ENCODE measurements at regions not wholly inside any gene's neighbourhood (a gene's known extent, or its start where the extent isn't known, plus 50 kb on each side); places are given as distances from the start of the nearest gene placed in this dataset.

- DNase-seq (ENCODE audit: low spot score) (no peak), ATAC-seq (no peak)
- H3K4me3 Mint-ChIP-seq, result no peak overlapping the region
- H3K36me3 Mint-ChIP-seq, result no peaks in the 10 kb centered on the region
- ChIA-PET CTCF (interaction anchor here (0.9 kb wide), 1 partner anchor 23 kb away, joined by 3 read pairs; no protein-coding TSS in a partner anchor), POLR2A (no interaction called here)
- no peaks in the 10 kb centered on the region for H3K27me3 Mint-ChIP-seq (ENCODE audit: low read depth)
- H3K4me1 Mint-ChIP-seq, result peaks cover 7% of the 10 kb centered on the region
- H3K9me3 Mint-ChIP-seq, result no peaks in the 10 kb centered on the region
- no peak overlapping the region for H3K27ac Mint-ChIP-seq
- TF ChIP-seq NR1H2 (CRISPR knock-in tag; IDR thresholded peaks at IDR 0.05) (no peak), FOXP4 (CRISPR knock-in tag; IDR thresholded peaks at IDR 0.05) (no peak), ZNF232 (CRISPR knock-in tag; IDR thresholded peaks at IDR 0.05) (no peak), STAT6 (CRISPR knock-in tag; conservative IDR thresholded peaks at IDR 0.05; ENCODE audit: low read depth) (no peak), ZNF281 (CRISPR knock-in tag; IDR thresholded peaks at IDR 0.05) (no peak), ARID4B (CRISPR knock-in tag; IDR thresholded peaks at IDR 0.05; ENCODE audit: borderline replicate concordance) (no peak), NR3C1 (CRISPR knock-in tag; conservative IDR thresholded peaks at IDR 0.05; ENCODE audit: low read depth) (no peak), ZNF317 (CRISPR knock-in tag; IDR thresholded peaks at IDR 0.05; ENCODE audit: borderline replicate concordance, low read depth) (no peak), RORB (CRISPR knock-in tag; IDR thresholded peaks at IDR 0.05) (no peak), AR (CRISPR knock-in tag; IDR thresholded peaks at IDR 0.05) (no peak), ZNF423 (CRISPR knock-in tag; IDR thresholded peaks at IDR 0.05) (no peak), SMAD4 (CRISPR knock-in tag; IDR thresholded peaks at IDR 0.05) (no peak)
Measured at GRCh38 chr17:37820995-37821713, 76.3 kb upstream of the HNF1B start.
